NCI-H1436 (cell line): ENCODE measurements at regions not wholly inside any gene's neighbourhood (a gene's known extent, or its start where the extent isn't known, plus 50 kb on each side); places are given as distances from the start of the nearest gene placed in this dataset.

Experiments used
- DNase-seq: peaks from one replicate; lab custom pipeline; 2025; lab: John Stamatoyannopoulos, UW

GRCh38 chr12:62127516-62127915 lies 132.7 kb upstream of the USP15 start:
- DNase-seq, result no peak

GRCh38 chr12:62128175-62128975 lies 131.8 kb upstream of the USP15 start:
- DNase-seq, result no peak

GRCh38 chr12:62129291-62129690 lies 130.9 kb upstream of the USP15 start:
- no peak for DNase-seq

- no peak for DNase-seq
These were observed 129.8 kb upstream of the USP15 start for GRCh38 chr12:62130402-62130801.

GRCh38 chr12:62130834-62131552 lies 129.2 kb upstream of the USP15 start:
- DNase-seq, result no peak

GRCh38 chr12:62133440-62133839 lies 126.8 kb upstream of the USP15 start:
- no peak for DNase-seq

GRCh38 chr12:62135553-62136200 lies 124.5 kb upstream of the USP15 start:
- no peak for DNase-seq

GRCh38 chr12:62136496-62136895 lies 123.7 kb upstream of the USP15 start:
- no peak for DNase-seq

GRCh38 chr12:62138527-62138926 lies 121.7 kb upstream of the USP15 start:
- no peak for DNase-seq

GRCh38 chr12:62146318-62146717 lies 113.9 kb upstream of the USP15 start:
- no peak for DNase-seq

GRCh38 chr12:62158013-62158412 lies 102.2 kb upstream of the USP15 start:
- DNase-seq, result no peak

GRCh38 chr12:62158461-62159360 lies 101.5 kb upstream of the USP15 start:
- no peak for DNase-seq

- no peak for DNase-seq
These were observed 98.0 kb upstream of the USP15 start for GRCh38 chr12:62162214-62162613.

- DNase-seq, result no peak
These were observed 96.8 kb upstream of the USP15 start for GRCh38 chr12:62163368-62163767.

GRCh38 chr12:62164036-62164435 lies 96.2 kb upstream of the USP15 start:
- no peak for DNase-seq

- DNase-seq, result no peak
These were observed 93.7 kb upstream of the USP15 start for GRCh38 chr12:62166525-62166924.

GRCh38 chr12:62168411-62168810 lies 91.8 kb upstream of the USP15 start:
- no peak for DNase-seq

- no peak for DNase-seq
These were observed 90.0 kb upstream of the USP15 start for GRCh38 chr12:62170241-62170640.

GRCh38 chr12:62190689-62191490 lies 69.3 kb upstream of the USP15 start:
- DNase-seq, result no peak

GRCh38 chr12:62191491-62192179 lies 68.6 kb upstream of the USP15 start:
- DNase-seq, result no peak
